ENCODE measurements at regions not wholly inside any gene's neighbourhood (a gene's known extent, or its start where the extent isn't known, plus 50 kb on each side); places are given as distances from the start of the nearest gene placed in this dataset.
"Not testable (repeated sequence)": the region's sequence is repeated elsewhere in the genome, so short reads cannot be mapped to it uniquely, and the experiment has no call there.

DNA sequence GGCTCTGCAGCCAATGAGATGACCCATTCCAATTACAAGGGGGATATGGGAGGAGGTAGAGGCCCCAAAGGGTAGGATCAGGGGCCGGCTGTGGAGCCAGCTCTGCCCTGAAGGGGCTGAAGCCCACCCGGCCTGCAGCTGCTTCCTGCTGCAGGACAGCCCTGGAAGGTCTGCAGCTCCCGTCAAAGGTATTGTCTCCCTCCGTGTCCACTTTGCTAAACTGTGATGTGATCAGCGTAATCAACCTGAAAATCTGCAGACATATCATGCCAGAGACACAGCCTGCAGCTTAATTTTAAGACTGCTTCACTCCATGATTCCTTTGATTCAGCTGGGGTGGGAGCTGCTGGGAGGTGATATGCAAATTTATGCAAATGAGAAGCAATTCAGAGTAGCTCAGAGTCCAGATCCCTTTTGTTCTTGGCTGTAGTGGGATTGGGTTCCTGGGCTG is 90.7 kb downstream of the GADD45G start:
- DNase-seq (ENCODE audit: low spot score) (no peak), FAIRE-seq (no peak)

DNA sequence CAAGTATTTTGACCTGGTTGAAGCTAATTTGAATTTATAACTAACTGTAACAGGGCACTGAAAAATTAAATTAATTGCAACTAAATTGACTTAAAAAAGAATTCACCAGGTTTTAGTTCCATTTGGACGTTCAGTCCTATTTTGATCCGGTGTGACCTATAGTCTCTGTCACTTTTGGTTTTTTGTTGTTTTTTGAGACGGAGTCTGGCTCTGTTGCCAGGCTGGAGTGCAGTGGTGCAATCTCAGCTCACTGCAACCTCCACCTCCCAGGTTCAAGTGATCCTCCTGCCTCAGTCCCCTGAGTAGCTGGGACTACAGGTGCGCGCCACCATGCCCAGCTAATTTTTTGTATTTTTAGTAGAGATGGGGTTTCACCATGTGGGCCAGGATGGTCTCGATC is 91.2 kb downstream of the GADD45G start:
- FAIRE-seq; DNase-seq (ENCODE audit: low spot score): not testable (repeated sequence)

DNA sequence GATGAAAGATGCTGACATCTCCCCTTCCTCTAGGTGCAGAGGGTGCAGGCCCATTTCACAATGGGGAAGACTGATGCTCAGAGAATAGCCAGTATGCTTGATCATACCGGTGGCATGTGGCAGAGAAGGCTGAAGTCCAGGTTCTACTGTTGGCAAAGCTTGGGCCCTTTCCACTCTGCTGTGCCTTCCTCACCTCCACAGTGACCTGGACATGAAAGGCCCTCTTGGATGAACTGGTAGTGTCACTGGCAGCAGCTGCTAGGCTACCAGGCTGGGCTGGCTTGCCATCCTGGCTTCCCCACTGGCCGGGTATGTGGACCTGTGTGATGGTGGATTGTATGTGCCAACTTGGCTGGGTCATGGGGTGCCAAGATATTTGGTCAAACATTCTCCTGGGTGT is 92.0 kb downstream of the GADD45G start:
- FAIRE-seq (no peak), DNase-seq (ENCODE audit: low spot score) (no peak)

DNA sequence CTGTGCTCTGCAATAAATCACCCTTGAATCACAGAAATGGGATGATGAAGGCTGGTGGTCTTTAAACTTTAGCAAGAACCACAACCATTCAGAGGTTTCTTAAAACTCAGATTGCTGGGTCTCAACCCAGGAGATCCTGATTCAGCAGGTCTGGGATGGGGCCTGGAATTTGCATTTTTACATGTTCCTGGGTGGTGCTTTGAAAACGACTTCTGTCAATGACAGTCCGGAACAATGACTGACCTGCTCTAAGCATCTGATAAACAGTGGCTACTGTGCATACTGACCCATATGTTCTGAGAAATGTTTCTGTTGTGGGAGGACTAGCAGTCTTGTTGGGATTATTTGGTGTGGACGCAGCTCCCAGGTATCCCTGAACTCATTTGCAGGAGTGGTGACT is 92.7 kb downstream of the GADD45G start:
- no peak for DNase-seq (ENCODE audit: low spot score)
- FAIRE-seq, result no peak

DNA sequence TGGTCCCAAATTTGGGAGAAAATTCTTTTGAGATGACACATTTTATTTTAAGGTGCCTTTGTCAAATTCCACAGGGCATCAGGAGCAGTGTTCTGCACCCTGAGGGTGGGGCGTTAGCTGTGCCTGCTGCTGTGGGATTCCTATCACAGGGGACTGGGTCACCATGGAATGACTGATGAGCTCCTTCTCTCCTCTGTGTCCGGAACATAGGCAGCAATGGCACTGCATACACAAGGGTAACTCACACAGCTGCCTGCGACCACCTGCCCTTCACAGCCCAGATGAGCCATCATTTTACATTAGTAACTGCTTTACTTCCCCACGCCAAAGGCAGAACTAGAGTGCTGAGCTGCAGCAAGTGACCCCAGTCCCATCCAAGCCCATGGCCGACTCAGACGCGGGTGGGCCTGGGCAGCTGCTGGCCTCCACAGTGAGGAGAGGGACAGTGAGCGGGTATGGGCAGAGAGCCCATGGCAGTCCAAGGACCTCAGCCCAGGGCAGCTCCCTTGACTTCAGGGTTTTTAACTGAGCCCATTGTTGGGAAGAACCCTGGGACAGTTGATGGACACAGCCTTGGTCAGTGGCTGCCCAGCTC is 93.7 kb downstream of the GADD45G start:
- DNase-seq (ENCODE audit: low spot score) (no peak), FAIRE-seq (no peak)

DNA sequence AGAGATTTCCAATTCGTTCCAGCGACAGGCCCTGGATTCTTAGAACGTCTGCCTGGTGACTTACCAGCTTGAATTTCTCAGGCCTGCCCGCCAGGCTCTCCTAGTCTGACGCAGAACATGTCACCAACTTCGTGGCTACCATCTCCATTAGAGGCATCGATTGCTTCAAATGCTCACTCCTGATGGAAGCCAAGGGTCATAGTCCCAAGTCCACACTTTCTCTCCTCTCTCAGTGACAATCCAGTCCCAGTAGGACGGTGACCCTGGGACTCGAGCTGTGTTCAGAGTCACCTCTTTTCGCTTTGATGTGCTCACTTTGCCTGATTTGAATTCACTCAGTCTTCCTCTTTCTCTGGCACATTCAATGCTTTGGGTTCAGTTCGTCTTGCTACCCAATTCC is 94.8 kb downstream of the GADD45G start:
- FAIRE-seq, result no peak
- DNase-seq (ENCODE audit: low spot score), result no peak

DNA sequence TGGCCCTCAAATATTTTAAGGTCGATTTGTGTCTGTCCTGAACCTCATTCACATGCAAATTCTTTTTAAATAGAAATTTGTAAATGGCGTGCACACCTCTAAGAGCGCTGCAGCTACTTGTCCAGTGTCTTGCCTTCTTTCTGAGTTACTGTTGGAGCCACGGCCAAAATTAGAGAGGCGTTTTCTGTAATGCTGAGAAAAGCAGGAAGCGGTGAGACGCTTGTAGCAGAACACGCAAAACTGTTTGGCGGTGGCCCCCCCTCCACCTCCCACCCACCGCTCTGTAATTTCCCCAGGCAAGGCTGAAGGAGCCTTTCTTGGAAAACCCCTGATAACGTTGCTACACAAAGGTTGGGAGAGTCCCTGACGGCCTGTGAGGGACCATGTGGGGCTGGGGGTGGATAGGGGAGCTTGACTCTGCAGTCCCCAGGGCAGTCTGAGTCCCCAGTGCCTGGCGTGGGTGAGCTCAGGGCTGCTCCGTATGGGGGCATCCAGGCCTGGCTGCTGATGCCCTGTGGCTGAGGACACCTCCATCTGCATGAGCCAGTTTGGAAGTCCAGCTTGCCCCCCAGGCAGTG is 96.5 kb downstream of the GADD45G start:
- DNase-seq (ENCODE audit: low spot score) (no peak), FAIRE-seq (no peak)

DNA sequence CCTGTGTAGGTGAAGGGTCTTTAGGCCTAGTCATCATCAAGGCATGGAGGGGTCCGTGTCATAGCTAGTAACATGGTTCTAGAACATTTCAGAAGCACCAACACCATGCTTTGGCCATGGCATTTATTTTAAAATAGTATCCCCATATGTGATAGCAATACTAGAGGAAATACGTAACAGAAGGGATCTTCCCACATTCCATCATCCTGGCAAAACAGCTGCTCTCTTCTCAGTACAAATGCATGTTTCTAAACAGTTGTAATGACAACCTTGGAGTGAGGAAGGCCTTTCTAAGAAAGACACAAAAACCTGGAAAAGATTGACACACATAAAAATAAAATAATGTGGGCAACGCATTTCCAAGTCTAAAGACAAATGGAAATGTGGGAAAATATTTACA is 97.6 kb downstream of the GADD45G start:
- DNase-seq (ENCODE audit: low spot score), result no peak
- no peak for FAIRE-seq

DNA sequence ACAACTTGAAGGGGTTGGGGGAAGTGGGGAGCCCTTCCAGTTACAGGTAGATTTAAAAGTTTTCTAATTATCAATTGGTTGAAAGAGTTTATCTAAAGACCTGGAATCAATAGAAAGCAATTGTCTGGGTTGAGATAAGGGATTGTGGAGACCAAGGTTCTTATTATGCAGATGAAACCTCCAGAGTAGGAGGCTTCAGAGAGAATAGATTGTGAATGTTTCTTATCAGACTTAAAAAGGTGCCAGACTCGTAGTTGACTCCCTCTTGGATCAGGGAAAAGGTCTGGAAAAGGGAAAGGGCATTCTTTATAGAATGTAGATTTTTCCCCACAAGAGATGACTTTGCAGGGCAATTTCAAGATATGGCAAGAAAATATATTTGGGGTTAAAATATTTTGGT is 100.8 kb downstream of the GADD45G start:
- FAIRE-seq (no peak), DNase-seq (ENCODE audit: low spot score) (no peak)

DNA sequence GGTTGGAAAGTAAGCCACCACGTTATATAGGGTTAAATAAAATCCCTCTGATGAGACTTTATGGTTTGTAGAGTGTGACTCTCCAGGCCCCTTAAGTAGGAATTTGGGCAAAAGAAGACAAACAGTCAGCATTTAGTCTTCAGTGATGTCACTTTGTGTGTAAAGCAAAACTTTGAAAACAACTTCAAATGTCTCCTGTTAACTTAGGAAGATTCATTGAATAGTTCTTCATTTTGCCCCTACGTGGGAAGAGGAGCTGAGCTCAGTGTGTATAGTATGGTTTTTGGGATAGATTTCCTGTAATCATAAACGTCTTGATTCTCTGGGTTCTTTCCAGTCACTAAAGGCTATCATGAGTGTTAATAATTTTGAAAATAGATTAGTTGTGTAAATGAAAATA is 101.3 kb downstream of the GADD45G start:
- FAIRE-seq, result no peak
- no peak for DNase-seq (ENCODE audit: low spot score)

DNA sequence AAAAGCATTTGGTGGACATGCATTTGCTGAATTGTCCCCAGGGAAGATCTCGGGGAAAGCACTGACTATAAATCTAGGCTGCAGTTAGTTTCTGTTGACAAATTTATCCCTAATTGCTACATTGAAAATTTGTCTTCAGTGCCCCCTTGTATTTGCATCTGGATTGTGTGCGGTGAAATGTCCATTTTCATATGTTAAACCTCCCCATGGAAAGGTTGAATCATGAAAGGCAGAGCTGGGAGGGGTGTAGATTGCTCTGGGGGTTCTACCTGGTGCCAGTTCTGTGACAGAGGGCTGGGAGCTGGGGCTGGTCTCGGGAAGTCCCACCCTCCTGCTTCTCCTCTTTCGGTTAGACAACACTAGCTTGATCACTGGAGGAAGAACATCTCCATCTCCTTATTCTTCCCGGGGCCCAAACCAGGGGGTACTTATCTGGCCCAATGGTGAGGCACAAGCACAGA is 101.9 kb downstream of the GADD45G start:
- DNase-seq (ENCODE audit: low spot score) (no peak), FAIRE-seq (no peak)

DNA sequence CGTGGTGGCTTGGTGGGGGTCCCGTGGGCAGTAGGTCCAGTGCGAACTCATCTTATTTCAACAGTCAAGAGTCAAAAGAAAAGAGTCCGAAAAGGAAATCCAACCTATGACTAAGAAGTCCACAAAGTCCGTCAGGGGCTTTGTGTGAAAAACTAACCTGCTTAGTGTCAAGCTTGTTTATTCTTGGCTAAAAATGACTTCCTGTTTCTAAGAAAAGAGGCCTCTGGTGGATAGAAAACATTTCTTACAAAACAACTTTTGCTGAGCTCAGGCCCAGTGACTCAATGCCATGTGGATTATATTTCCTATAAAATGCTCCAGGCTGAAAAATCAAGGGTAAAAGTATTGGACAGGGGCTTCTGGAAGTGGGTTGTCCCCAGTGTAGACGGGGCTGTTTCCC is 105.9 kb downstream of the GADD45G start:
- FAIRE-seq (no peak), DNase-seq (ENCODE audit: low spot score) (no peak)

DNA sequence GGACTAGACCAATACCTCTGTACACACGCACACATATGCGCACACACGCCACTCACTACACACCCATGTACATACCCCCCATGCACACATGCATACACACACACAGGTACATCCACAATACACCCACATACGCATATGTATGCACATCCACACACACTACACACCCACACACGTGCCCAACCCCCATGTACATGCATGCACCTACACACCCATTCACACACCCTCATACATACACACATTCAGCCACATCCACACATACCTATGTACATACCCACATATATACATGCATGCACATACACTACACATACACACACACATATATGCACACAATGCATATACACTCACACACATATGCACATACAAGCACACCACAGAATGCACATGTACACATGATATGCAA is 107.1 kb downstream of the GADD45G start:
- FAIRE-seq (no peak), DNase-seq (ENCODE audit: low spot score) (no peak)

DNA sequence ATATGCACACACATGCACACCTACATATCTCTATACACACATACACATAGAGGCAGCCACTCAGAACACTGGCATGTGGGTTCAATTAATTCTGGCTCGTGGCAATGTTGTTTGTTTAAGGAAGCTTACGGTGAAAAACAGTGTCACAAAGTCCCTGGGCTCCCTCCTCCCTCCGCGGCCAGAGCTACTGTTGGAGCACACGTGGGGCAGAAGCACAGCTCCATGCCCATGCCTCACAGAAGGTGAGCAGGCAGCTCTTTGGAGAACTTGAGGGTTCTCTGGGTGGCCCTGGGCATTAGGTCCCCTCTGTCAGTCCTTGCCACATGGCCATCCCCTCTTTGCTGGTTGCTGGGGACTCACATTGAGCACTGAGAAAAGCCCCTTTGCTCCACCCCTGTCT is 107.5 kb downstream of the GADD45G start:
- DNase-seq (ENCODE audit: low spot score) (no peak), FAIRE-seq (no peak)

DNA sequence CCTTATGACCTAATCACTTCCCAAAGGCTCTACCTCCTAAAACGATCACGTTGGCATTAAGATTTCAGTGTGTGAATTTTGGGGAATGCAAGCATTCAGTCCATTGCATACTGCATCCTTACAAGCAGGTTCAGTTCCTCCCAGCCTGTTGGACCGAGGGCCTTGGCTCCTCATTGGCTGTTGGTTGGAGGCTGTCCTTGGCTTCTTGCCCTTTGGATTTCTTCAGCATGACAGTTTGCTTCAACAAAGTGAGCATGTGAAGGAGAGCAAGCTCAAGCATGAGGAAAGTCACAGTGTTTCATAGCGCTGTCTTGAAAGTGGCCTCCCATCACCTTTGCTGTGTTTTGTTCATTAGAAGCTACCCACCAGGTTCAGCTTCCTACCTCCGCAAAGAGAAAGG is 109.5 kb downstream of the GADD45G start:
- FAIRE-seq, result no peak
- no peak for DNase-seq (ENCODE audit: low spot score)

DNA sequence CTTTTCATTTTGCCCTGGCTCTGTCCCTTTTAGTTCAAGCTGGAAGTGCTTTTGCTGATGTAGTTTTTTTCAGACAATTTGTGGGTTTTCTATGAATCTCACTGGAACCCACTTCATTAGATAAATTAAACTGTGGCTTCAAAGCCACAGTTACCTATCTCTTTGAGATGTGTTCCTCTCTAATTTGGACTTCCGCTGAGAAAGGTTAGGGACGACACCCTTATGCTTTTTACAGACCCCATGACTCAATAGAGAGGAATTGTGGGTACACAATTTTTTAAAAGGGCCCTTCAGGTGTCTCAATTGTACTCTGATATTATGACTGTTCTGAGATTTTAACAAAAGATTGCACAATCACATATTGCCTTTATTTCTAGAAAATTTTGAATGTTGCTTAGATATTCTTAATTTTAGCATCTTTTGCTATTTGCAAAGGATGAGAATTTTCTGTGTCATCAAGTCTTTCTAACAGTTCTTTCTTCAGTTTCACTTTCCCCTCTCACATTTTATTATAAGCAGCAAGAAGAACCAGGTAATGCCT is 110.6 kb downstream of the GADD45G start:
- no peak for FAIRE-seq
- no peak for DNase-seq (ENCODE audit: low spot score)

DNA sequence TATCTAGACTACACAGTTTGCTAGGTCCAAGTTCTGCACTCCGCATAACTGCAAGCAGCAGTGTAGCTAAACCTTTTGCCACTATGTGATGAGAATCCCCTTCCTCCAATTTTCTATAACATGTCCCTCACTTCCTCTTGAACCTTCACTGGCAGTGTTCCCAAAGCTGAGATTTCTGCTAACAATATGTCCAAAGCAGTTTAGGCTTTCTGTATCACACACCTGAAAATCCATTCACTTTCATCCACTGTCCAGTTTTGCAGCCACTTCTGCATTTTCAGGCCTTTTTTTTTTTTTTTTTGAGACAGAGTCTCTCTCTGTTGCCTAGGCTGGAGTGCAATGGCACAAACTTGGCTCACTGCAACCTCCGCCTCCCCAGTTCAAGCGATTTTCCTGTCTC is 111.1 kb downstream of the GADD45G start:
- FAIRE-seq, result no peak
- DNase-seq (ENCODE audit: low spot score), result no peak

DNA sequence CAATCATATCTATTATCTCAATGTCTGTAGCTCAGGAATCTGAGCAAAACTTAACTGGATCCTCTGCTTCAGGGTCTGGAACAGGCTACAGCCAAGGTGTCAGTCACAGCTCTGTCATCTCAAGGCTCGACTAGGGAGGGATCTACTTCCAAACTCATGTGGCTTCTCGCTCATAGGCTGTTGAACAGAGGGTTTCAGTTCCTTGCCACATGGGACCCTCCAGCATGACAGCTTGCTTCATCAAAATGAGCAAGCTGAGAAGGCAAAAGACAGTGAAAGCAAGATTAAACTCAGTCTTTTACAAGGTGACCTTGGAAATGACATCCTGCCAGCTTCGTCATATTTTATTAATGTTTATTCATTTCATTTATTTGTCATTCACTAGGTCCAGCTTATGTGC is 111.7 kb downstream of the GADD45G start:
- no peak for DNase-seq (ENCODE audit: low spot score)
- no peak for FAIRE-seq

DNA sequence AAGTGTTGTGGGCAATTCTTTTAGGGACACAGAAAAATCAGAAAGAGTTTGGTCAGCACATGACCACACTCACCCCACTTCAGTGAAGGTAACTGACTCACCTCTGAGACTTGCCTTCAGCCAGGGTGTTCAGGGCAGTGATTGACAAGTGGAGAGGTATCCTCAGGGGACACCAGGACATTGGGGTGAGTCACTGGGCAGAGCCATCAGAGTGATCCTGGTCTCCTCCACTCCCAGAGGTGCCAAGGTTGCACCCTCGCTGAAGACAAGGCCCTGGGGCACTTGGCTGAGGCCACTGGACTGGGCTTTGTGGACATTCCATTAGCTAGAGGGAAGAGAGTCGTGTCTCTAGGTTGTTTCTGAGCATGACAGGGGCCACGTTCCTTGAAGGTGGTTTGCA is 113.4 kb downstream of the GADD45G start:
- DNase-seq (ENCODE audit: low spot score) (no peak), FAIRE-seq (no peak)

DNA sequence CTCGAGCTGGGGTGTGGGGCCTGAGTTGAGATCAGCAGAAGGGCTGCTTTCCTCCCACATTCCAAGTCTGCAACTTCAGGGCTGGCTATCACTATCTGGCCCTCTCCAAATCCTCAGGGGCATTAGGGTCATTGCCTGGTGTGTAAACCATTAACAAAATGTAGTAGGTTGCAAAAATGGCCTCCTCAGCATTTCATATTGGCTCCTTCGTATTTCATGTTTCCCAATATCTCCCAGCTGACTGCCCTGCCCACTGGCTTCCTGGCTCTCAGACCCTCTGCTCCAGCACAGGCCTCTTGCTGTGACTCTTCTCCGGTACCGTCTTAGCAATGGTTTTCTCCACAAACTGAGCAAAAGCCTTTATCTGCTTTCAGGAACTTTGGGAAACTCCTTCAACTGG is 113.8 kb downstream of the GADD45G start:
- no peak for DNase-seq (ENCODE audit: low spot score)
- FAIRE-seq, result no peak

DNA sequence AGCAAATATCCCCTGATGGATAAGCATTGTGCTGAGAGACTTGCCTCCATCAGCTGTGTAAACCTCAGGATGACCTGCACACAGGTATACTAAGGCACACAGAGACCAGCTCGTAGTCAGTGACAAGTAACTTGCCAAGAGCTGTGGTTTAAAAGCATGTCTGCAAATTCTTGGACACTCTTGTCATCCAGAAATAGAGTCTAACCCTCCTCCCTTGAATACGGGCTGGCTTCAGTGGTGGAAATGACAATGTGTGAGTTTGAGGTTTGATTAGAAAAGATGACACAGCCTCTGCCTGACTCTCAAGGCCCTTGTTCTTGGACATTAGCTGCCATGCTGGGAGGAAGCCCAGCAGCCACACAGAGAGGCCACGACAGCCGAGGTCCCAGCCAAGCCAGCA is 114.4 kb downstream of the GADD45G start:
- FAIRE-seq (no peak), DNase-seq (ENCODE audit: low spot score) (no peak)

DNA sequence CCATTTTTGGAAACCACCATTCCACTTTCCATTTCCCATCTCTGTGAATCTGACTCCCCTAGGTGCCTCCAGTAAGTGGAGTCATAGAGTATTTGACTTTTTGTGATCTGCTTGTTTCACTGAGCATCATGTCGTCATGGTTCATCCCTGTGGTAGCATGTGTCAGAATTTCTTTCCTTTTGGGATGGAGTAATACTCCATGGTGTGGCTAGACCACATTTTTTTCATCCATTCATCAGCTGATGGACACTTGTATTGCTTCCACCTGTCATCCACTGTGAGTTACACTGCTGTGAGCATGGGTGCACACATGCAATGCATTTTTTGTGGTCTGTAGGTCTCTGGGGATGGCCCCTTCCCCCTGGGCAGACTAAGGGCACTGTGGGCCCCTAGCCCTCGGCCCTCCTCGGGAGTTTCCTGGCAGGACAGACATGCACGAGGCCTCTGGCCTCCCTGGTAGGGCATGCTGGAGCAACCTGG is 115.9 kb downstream of the GADD45G start:
- FAIRE-seq (no peak), DNase-seq (ENCODE audit: low spot score) (no peak)

DNA sequence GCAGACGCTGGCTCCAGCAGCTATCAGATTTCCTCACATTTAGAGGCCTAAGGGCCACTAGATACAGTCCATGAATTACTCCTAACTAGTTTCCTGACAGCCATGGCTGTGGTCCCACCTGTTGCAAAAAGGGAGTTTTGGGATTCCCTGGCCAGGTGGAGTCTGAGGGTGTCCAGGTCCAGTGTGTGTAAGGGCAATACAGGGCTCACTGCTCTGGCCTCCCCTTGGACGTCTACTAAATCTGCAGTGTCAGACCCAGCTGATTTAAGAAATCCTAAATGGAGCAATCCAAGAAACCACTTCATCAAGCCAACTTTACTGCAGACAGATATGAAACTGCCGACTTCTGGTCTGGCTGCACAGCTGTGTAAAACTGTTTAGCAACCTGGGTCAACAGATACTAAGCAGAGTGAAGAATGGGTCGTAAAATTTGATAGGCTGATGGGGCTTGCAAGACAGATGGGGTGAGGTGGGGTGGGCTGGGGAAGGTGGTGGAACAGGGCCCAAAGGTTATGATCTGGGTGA is 116.4 kb downstream of the GADD45G start:
- no peak for DNase-seq (ENCODE audit: low spot score)
- FAIRE-seq, result no peak

All from RCC 7860 (cell line).